ENCODE measurements at regions not wholly inside any gene's neighbourhood (a gene's known extent, or its start where the extent isn't known, plus 50 kb on each side); places are given as distances from the start of the nearest gene placed in this dataset.

DNA sequence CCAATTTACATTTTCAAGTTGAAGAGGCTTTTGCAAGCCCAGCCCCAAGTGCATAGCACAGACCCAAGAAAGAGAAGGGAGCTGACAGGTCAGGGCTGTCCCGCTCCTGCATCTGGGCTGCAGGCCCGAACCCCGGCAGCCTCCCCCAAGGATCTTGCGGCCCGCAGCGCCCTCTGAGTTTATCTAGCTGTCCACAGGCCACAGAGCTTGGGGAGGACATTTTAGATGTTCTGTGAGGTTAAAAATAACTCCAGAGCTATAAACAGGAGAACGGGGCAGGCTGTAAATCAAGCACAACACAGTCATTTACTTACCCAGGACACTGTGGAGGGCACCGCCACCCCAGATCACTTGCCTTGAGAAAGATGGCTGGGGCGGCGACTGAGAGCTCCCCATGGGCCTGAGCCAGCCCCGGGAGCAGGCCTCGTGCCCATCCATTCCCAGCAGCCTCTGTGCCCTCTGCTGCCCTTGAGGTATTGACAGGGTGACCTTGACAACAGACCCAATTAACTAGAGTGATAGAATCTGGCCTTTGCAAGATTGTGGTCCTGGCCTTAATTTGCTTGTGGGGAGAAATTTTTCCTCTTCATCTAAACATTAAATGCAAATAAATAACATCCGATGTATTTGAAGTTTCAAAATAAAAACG, 563.0 kb downstream of the TCERG1L start:
- no peaks in the 10 kb centered on the region for H3K27me3 ChIP-seq (ENCODE audit: low read depth, low read length)
- H2AFZ ChIP-seq (ENCODE audit: low read depth, low read length) = no peak overlapping the region
- TF ChIP-seq, protein P1, sequence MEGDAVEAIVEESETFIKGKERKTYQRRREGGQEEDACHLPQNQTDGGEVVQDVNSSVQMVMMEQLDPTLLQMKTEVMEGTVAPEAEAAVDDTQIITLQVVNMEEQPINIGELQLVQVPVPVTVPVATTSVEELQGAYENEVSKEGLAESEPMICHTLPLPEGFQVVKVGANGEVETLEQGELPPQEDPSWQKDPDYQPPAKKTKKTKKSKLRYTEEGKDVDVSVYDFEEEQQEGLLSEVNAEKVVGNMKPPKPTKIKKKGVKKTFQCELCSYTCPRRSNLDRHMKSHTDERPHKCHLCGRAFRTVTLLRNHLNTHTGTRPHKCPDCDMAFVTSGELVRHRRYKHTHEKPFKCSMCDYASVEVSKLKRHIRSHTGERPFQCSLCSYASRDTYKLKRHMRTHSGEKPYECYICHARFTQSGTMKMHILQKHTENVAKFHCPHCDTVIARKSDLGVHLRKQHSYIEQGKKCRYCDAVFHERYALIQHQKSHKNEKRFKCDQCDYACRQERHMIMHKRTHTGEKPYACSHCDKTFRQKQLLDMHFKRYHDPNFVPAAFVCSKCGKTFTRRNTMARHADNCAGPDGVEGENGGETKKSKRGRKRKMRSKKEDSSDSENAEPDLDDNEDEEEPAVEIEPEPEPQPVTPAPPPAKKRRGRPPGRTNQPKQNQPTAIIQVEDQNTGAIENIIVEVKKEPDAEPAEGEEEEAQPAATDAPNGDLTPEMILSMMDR (IDR thresholded peaks at IDR 0.05; ENCODE audit: low read depth, low read length) = no peak
- TF ChIP-seq EZH2phosphoT487 (IDR thresholded peaks at IDR 0.05; ENCODE audit: low read depth) = no peak
- H4K20me1 ChIP-seq (ENCODE audit: insufficient read depth, low read length) = no peaks in the 10 kb centered on the region
- no peaks in the 10 kb centered on the region for H3K4me1 ChIP-seq (ENCODE audit: low read length)
- no peak overlapping the region for H3K9ac ChIP-seq (ENCODE audit: low read length)
- no peaks in the 10 kb centered on the region for H3K9me3 ChIP-seq (ENCODE audit: insufficient read depth, low read length)
- H3K79me2 ChIP-seq (ENCODE audit: low read length) = no peaks in the 10 kb centered on the region
- H3K4me3 ChIP-seq (ENCODE audit: low read length) = no peak overlapping the region
- H3K36me3 ChIP-seq (replicated peaks; ENCODE audit: low read depth, low read length) = no peaks in the 10 kb centered on the region
- no peak overlapping the region for H3K27ac ChIP-seq (ENCODE audit: low read length)
- no peak overlapping the region for H3K4me2 ChIP-seq (ENCODE audit: low read length)

DNA sequence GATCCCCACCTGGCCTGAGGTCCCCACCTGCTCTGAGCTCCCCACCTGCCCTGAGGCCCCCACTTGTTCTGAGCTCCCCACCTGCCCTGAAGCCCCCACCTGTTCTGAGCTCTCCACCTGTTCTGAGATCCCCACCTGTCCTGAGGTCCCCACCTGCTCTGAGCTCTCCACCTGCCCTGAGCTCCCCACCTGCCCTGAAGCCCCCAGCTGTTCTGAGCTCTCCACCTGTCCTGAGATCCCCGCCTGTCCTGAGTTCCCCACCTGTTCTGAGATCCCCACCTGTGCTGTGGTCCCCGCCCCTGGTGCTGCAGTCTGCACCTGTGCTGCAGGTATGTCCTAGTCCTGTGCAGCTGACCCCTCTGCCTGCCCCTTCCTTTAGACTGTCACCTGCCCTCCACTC, 561.6 kb downstream of the TCERG1L start:
- Histone ChIP-seq H3K27ac (ENCODE audit: low read length) (no peak overlapping the region), H2AFZ (ENCODE audit: low read depth, low read length) (no peak overlapping the region), H3K4me3 (ENCODE audit: low read length) (no peak overlapping the region), H4K20me1 (ENCODE audit: insufficient read depth, low read length) (no peaks in the 10 kb centered on the region), H3K9ac (ENCODE audit: low read length) (no peak overlapping the region), H3K79me2 (ENCODE audit: low read length) (no peaks in the 10 kb centered on the region), H3K36me3 (replicated peaks; ENCODE audit: low read depth, low read length) (no peaks in the 10 kb centered on the region), H3K4me2 (ENCODE audit: low read length) (no peak overlapping the region), H3K27me3 (ENCODE audit: low read depth, low read length) (no peaks in the 10 kb centered on the region), H3K9me3 (ENCODE audit: insufficient read depth, low read length) (no peaks in the 10 kb centered on the region), H3K4me1 (ENCODE audit: low read length) (no peaks in the 10 kb centered on the region)
- TF ChIP-seq, protein P1 (IDR thresholded peaks at IDR 0.05; ENCODE audit: low read depth, low read length) = no peak
- TF ChIP-seq EZH2phosphoT487 (IDR thresholded peaks at IDR 0.05; ENCODE audit: low read depth) = no peak

DNA sequence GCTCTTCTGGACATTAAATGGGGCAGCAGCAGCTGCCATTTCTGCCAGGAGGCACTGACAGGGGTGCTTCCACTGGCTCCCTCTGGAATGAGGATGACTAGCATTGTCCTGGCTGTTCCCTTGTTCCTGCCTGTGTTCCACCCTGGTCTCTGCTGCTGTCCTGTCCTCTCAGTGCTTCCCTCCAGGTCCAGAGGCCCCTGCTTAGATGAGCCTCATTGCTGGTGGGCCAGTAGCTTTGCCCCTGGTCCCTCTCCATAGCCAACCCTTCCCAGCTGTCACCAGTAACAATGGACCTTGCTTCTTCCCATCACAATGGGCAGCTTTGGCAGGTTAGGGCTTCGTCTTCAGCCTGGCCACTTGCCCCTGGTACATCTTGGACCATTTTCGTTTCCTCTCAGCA, 561.1 kb downstream of the TCERG1L start:
- Histone ChIP-seq H3K79me2 (ENCODE audit: low read length) (no peaks in the 10 kb centered on the region), H3K36me3 (replicated peaks; ENCODE audit: low read depth, low read length) (no peaks in the 10 kb centered on the region), H4K20me1 (ENCODE audit: insufficient read depth, low read length) (no peaks in the 10 kb centered on the region), H3K4me1 (ENCODE audit: low read length) (no peaks in the 10 kb centered on the region), H2AFZ (ENCODE audit: low read depth, low read length) (no peak overlapping the region), H3K27ac (ENCODE audit: low read length) (no peak overlapping the region), H3K27me3 (ENCODE audit: low read depth, low read length) (no peaks in the 10 kb centered on the region), H3K9me3 (ENCODE audit: insufficient read depth, low read length) (no peaks in the 10 kb centered on the region), H3K4me2 (ENCODE audit: low read length) (no peak overlapping the region), H3K4me3 (ENCODE audit: low read length) (no peak overlapping the region), H3K9ac (ENCODE audit: low read length) (no peak overlapping the region)
- no peak for TF ChIP-seq EZH2phosphoT487 (IDR thresholded peaks at IDR 0.05; ENCODE audit: low read depth)
- TF ChIP-seq, protein P1 (IDR thresholded peaks at IDR 0.05; ENCODE audit: low read depth, low read length) = no peak

DNA sequence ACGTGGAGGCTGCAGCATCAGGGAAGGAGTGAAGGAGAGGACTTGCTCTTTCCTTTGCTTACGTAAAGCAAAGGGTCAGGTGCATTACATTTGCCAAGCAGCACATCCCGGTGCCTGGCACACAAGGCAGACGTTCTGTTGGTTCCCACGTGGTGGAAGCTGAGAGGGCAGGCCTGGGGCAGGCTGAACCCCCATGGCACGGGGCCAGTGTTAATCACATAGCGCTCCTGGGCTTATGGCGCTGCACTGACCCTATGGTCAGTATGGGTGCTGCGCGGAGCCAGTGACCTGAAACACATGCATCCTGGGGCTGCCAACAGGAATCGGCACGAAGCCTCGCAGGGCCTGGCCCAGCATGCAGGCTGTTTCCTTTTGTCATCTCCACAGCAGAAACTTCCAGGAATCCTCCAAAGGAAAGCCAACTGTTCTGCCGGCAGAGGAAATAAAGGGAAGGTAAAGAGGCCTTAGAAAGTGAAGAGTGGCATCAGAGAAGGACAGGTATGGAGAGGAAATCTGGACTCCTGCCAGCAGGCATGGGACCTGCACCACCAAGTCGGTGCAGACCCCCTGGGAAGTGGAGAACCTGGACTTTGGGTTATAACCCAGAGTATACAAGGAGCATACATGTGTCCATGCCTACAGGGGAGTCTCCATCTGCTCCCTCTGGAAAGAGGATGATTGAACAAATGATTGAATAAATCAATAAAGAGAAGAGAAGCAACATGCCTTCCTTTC, 560.2 kb downstream of the TCERG1L start:
- H3K27ac ChIP-seq (ENCODE audit: low read length) = no peak overlapping the region
- H3K4me3 ChIP-seq (ENCODE audit: low read length) = no peak overlapping the region
- no peaks in the 10 kb centered on the region for H3K36me3 ChIP-seq (replicated peaks; ENCODE audit: low read depth, low read length)

More for the DNA sequence above, 560.2 kb downstream of the TCERG1L start:
- Histone ChIP-seq H3K27me3 (ENCODE audit: low read depth, low read length) (no peaks in the 10 kb centered on the region), H3K4me2 (ENCODE audit: low read length) (no peak overlapping the region), H3K9ac (ENCODE audit: low read length) (no peak overlapping the region), H4K20me1 (ENCODE audit: insufficient read depth, low read length) (no peaks in the 10 kb centered on the region), H3K9me3 (ENCODE audit: insufficient read depth, low read length) (no peaks in the 10 kb centered on the region), H3K4me1 (ENCODE audit: low read length) (no peaks in the 10 kb centered on the region), H3K79me2 (ENCODE audit: low read length) (no peaks in the 10 kb centered on the region), H2AFZ (ENCODE audit: low read depth, low read length) (no peak overlapping the region)
- no peak for TF ChIP-seq EZH2phosphoT487 (IDR thresholded peaks at IDR 0.05; ENCODE audit: low read depth)
- TF ChIP-seq, protein P1 (IDR thresholded peaks at IDR 0.05; ENCODE audit: low read depth, low read length) = no peak

Data from OCI-LY3 (cell line).